Naive thymus-derived CD4-positive, alpha-beta T cell (primary cell): ENCODE measurements at regions not wholly inside any gene's neighbourhood (a gene's known extent, or its start where the extent isn't known, plus 50 kb on each side); places are given as distances from the start of the nearest gene placed in this dataset.

Experiments
- ATAC-seq: fragments of 150-1000 bp; cut with Tn5 transposase; 2 replicates; pipeline ENCODE4 v1.10.0; 2021; ENCODE audit warnings: mild to moderate bottlenecking, moderate library complexity
- CTCF ChIA-PET: fragments of 350-600 bp; sonication (Branson Sonifier 250); formaldehyde crosslinking; loops from one replicate; lab custom pipeline; 2021; ENCODE audit warnings: antibody characterized with exemption; lab: Charles Lee
- POLR2A ChIA-PET: fragments of 350-600 bp; sonication (Branson Sonifier 250); formaldehyde crosslinking; loops from one replicate; lab custom pipeline; 2021; ENCODE audit warnings: antibody characterized with exemption, inconsistent platforms; lab: Charles Lee
- DNase-seq, 9 donors: peaks; one replicate each; pipeline versions ENCODE4 v3.0.0 to v3.0.0-alpha.2; 2020 to 2022; ENCODE audit warnings: mixed read lengths in 1 of 9
- H3K27ac ChIP-seq: one replicate; pipeline ENCODE4 v1.7.0; 2013; ENCODE audit warnings: mild to moderate bottlenecking, low read depth, low read length, moderate library complexity
- H3K27me3 ChIP-seq, 2 donors: one replicate each; pipeline ENCODE4 v1.7.0; 2013; ENCODE audit warnings: low read length in 2 of 2, mild to moderate bottlenecking in 2 of 2, moderate library complexity in 2 of 2; ENCODE audit not compliant: control insufficient read depth in 2 of 2, insufficient read depth in 2 of 2
- H3K36me3 ChIP-seq, 3 experiments: 1 replicate in 2 of 3; 2 replicates in 1 of 3; pipeline ENCODE4 v1.7.0; 2013; ENCODE audit warnings: low read length in 3 of 3, mild to moderate bottlenecking in 3 of 3, moderate library complexity in 1 of 3; ENCODE audit not compliant: insufficient read depth in 3 of 3, control insufficient read depth in 2 of 3
- H3K4me1 ChIP-seq, 2 donors: one replicate each; pipeline ENCODE4 v1.7.0; 2013; ENCODE audit warnings: low read length in 2 of 2, mild to moderate bottlenecking in 2 of 2, moderate library complexity in 1 of 2; ENCODE audit not compliant: control insufficient read depth in 2 of 2, insufficient read depth in 2 of 2
- H3K4me3 ChIP-seq: 2 replicates; pipeline ENCODE4 v1.7.0; 2013; ENCODE audit warnings: mild to moderate bottlenecking, low read length
- H3K9me3 ChIP-seq, 3 experiments: 1 replicate in 2 of 3; 2 replicates in 1 of 3; pipeline ENCODE4 v1.7.0; 2013; ENCODE audit warnings: low read length in 3 of 3; ENCODE audit not compliant: control insufficient read depth in 2 of 3
- H3K27ac Mint-ChIP-seq, 9 donors: one replicate each; pipeline ENCODE4 v1.8.0; 2020 to 2022; ENCODE audit warnings: mixed read lengths in 9 of 9, mild to moderate bottlenecking in 8 of 9, moderate library complexity in 5 of 9, inconsistent platforms in 2 of 9
- H3K27me3 Mint-ChIP-seq, 5 donors: one replicate each; pipeline ENCODE4 v1.8.0; 2021 to 2022; ENCODE audit warnings: mixed read lengths in 5 of 5, mild to moderate bottlenecking in 1 of 5
- H3K36me3 Mint-ChIP-seq, 5 donors: one replicate each; pipeline ENCODE4 v1.8.0; 2020 to 2022; ENCODE audit warnings: mixed read lengths in 5 of 5, mild to moderate bottlenecking in 3 of 5, inconsistent platforms in 1 of 5
- H3K4me1 Mint-ChIP-seq, 7 donors: one replicate each; pipeline ENCODE4 v1.8.0; 2020 to 2022; ENCODE audit warnings: mixed read lengths in 7 of 7, mild to moderate bottlenecking in 3 of 7, inconsistent platforms in 1 of 7
- H3K4me3 Mint-ChIP-seq, 10 donors: one replicate each; pipeline ENCODE4 v1.8.0; 2020 to 2022; ENCODE audit warnings: mild to moderate bottlenecking in 10 of 10, mixed read lengths in 10 of 10, moderate library complexity in 6 of 10, inconsistent platforms in 2 of 10
- H3K9me3 Mint-ChIP-seq, 11 donors: one replicate each; pipeline ENCODE4 v1.8.0; 2020 to 2022; ENCODE audit warnings: mixed read lengths in 11 of 11, mild to moderate bottlenecking in 4 of 11, inconsistent platforms in 1 of 11, moderate library complexity in 1 of 11
- intact Hi-C, 2 donors: fragments of 100-400 bp; cut with micrococcal nuclease; formaldehyde crosslinking; loops; one replicate each; pipeline ENCODE4 v1.15.1; 2023

DNA sequence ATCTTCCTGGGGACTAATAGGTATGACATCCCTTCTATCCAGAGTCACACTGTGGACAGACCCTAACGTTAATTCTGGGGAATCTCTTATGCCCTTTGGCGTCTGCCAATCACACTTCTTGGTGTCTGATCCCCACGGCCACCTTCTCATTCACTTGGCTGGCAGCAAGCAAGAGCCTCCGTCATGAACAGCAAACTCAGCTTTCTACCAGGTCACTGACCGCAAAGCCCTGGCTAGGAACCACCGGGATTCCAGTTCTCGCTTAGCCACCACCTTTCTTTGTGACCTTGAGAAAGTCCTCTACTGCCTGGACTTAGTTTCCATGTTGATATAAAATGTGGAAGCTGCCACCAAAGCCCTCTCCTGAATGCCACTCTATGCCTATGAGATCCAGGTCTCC is 67.7 kb upstream of the FCN1 start:
- Mint-ChIP-seq H3K27ac (no peak overlapping the region), H3K4me1 (peaks cover 0 to 2% (median 0%) of the 10 kb centered on the region in 7 donors), H3K4me3 (no peak overlapping the region), H3K9me3 (peaks cover 4 to 16% (median 12%) of the 10 kb centered on the region in 11 donors), H3K27me3 (peaks cover 0 to 28% (median 6%) of the 10 kb centered on the region in 5 donors), H3K36me3 (peaks cover 0 to 4% (median 3%) of the 10 kb centered on the region in 5 donors)
- H3K27me3 ChIP-seq, result no peaks in the 10 kb centered on the region
- DNase-seq (no peak), ATAC-seq (no peak)
- no peak overlapping the region for H3K4me3 ChIP-seq
- intact Hi-C loops, result no loop called here
- ChIA-PET POLR2A (no interaction called here), CTCF (no interaction called here)
- H3K4me1 ChIP-seq, result no peaks in the 10 kb centered on the region
- no peaks in the 10 kb centered on the region for H3K9me3 ChIP-seq
- no peak overlapping the region for H3K27ac ChIP-seq
- no peaks in the 10 kb centered on the region for H3K36me3 ChIP-seq

DNA sequence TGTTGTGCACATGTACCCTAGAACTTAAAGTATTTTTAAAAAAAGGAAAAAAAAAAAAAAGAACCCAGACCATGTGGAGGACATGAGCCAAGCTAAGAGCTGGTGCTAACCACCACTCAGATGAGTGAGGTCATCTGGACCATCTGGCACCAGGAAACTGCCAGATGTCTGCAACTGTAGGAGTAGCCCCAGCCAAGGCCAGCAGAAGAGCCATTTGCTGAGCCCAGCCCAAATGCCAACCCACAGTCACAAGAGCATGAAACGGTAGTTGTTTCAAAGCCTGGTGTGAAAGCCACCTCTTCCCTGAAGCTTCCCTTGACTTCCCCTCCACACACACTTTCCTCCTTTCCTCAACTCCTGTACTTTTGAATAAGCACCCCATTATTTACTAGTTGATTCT is 69.2 kb upstream of the FCN1 start:
- H3K27ac Mint-ChIP-seq, result no peak overlapping the region
- ChIA-PET POLR2A (no interaction called here), CTCF (no interaction called here)
- intact Hi-C loops, result no loop called here
- Histone ChIP-seq H3K4me1 (no peaks in the 10 kb centered on the region), H3K9me3 (no peaks in the 10 kb centered on the region), H3K27me3 (no peaks in the 10 kb centered on the region), H3K4me3 (no peak overlapping the region), H3K27ac (no peak overlapping the region), H3K36me3 (no peaks in the 10 kb centered on the region)
- H3K4me3 Mint-ChIP-seq, result no peak overlapping the region
- DNase-seq, result no peak
- ATAC-seq, result no peak
- peaks cover 0 to 16% (median 11%) of the 10 kb centered on the region in 11 donors for H3K9me3 Mint-ChIP-seq
- no peaks in the 10 kb centered on the region for H3K4me1 Mint-ChIP-seq
- peaks cover 0 to 4% (median 0%) of the 10 kb centered on the region in 5 donors for H3K36me3 Mint-ChIP-seq
- peaks cover 0 to 15% (median 0%) of the 10 kb centered on the region in 5 donors for H3K27me3 Mint-ChIP-seq

DNA sequence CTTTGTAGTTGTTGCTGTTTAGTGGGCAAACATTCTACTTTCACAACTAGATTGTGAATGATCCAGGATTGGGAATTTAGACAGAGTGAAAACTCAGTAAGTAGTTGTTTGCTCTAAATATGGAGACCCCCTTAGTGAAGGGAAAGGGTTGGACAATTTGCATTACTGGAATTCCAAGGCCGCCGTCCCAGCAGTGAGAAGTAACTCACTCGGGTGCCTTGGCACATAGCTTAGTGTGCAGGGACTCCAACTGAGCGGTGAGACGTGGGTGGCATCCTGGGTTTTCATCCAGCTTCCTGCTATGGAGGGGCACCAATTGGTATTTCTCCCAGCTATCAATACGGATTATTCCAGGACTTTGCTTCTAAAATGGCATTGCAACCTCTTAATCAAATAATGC is 69.7 kb upstream of the FCN1 start:
- POLR2A ChIA-PET, result no interaction called here
- H3K27me3 Mint-ChIP-seq, result peaks cover 0 to 13% (median 0%) of the 10 kb centered on the region in 5 donors

DNA sequence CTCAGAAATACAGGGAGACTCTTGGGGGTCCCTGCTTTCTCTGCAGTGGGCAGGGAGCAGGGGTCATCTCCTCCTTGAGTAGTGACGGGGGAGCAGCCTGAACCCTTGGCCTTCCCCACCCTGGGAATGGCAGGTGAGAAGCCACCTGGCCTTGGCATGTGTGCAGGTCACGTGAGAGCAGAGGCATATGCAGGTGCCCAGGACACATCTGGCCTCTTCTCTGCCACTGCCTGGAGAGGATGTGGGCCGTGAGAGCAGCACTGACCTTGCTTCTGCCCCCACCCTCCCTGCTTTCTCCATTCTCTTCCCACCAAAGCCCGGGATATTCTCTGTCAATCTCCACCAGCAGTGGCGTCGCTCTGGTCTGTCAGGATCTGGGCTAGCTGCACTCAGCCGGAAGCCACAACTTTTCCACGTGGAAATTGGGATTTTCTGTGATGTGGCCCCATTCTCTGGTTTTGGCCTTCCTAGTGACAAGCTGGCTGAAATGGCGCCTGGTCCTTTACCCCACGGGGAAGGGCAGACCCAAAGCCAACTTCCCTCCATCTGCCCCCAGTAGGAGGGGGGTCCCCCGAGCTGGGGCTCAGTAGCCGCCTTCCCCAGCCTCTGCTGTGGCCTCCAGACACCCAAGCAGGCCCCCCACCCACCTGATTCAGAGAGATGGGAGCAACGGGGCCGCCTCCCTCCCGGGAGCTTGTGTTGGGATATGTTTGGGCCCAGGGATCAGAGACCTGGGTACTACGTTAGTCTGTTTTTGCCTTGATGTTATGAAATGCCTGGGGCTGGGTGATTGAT is 70.4 kb upstream of the FCN1 start:
- ATAC-seq (no peak), DNase-seq (no peak)
- intact Hi-C loops, result no loop called here
- peaks cover 0 to 13% (median 0%) of the 10 kb centered on the region in 5 donors for H3K27me3 Mint-ChIP-seq
- Histone ChIP-seq H3K36me3 (no peaks in the 10 kb centered on the region), H3K9me3 (no peaks in the 10 kb centered on the region), H3K4me3 (no peak overlapping the region), H3K4me1 (no peaks in the 10 kb centered on the region), H3K27me3 (no peaks in the 10 kb centered on the region), H3K27ac (no peak overlapping the region)
- peaks cover 0 to 16% (median 11%) of the 10 kb centered on the region in 11 donors for H3K9me3 Mint-ChIP-seq
- H3K4me1 Mint-ChIP-seq, result no peaks in the 10 kb centered on the region
- ChIA-PET POLR2A (no interaction called here), CTCF (no interaction called here)
- H3K4me3 Mint-ChIP-seq, result no peak overlapping the region
- no peak overlapping the region for H3K27ac Mint-ChIP-seq
- peaks cover 0 to 4% (median 0%) of the 10 kb centered on the region in 5 donors for H3K36me3 Mint-ChIP-seq

More for the DNA sequence above, 69.7 kb upstream of the FCN1 start:
- CTCF ChIA-PET, result no interaction called here
- Mint-ChIP-seq H3K36me3 (peaks cover 0 to 4% (median 0%) of the 10 kb centered on the region in 5 donors), H3K4me1 (no peaks in the 10 kb centered on the region), H3K27ac (no peak overlapping the region), H3K9me3 (peaks cover 0 to 16% (median 11%) of the 10 kb centered on the region in 11 donors), H3K4me3 (no peak overlapping the region)
- Histone ChIP-seq H3K36me3 (no peaks in the 10 kb centered on the region), H3K9me3 (no peaks in the 10 kb centered on the region), H3K27ac (no peak overlapping the region), H3K4me1 (no peaks in the 10 kb centered on the region), H3K27me3 (no peaks in the 10 kb centered on the region), H3K4me3 (no peak overlapping the region)
- no peak for DNase-seq
- intact Hi-C loops, result no loop called here
- no peak for ATAC-seq

DNA sequence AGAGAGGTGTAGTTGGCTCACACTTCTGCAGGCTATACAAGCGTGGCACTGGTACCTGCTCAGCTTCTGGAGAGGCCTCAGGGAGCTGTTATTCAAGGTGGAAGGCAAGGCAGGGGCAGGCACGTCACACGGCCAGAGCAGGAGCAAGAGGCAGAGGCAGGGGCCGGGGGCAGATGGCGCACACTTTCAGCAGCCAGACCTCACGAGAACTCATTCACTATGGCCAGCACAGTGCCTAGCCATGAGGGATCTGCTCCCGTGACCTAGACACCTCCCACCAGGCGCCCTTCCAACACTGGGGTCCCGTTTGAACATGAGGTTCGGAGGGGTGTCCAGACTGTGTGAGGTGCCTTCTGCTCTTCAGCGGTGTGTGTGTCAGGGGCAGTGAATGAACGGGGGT is 71.0 kb upstream of the FCN1 start:
- no peak overlapping the region for H3K4me3 ChIP-seq
- ATAC-seq (no peak), DNase-seq (no peak)
- H3K4me1 Mint-ChIP-seq, result no peaks in the 10 kb centered on the region
- no peaks in the 10 kb centered on the region for H3K4me1 ChIP-seq
- intact Hi-C loops, result no loop called here
- H3K27ac ChIP-seq, result no peak overlapping the region
- no peak overlapping the region for H3K4me3 Mint-ChIP-seq
- ChIA-PET POLR2A (no interaction called here), CTCF (no interaction called here)
- H3K9me3 ChIP-seq, result no peaks in the 10 kb centered on the region
- H3K27me3 Mint-ChIP-seq, result peaks cover 0 to 7% (median 0%) of the 10 kb centered on the region in 5 donors
- H3K9me3 Mint-ChIP-seq, result peaks cover 0 to 16% (median 11%) of the 10 kb centered on the region in 11 donors
- no peak overlapping the region for H3K27ac Mint-ChIP-seq
- no peaks in the 10 kb centered on the region for H3K36me3 ChIP-seq
- peaks cover 0 to 4% (median 0%) of the 10 kb centered on the region in 5 donors for H3K36me3 Mint-ChIP-seq
- H3K27me3 ChIP-seq, result no peaks in the 10 kb centered on the region

DNA sequence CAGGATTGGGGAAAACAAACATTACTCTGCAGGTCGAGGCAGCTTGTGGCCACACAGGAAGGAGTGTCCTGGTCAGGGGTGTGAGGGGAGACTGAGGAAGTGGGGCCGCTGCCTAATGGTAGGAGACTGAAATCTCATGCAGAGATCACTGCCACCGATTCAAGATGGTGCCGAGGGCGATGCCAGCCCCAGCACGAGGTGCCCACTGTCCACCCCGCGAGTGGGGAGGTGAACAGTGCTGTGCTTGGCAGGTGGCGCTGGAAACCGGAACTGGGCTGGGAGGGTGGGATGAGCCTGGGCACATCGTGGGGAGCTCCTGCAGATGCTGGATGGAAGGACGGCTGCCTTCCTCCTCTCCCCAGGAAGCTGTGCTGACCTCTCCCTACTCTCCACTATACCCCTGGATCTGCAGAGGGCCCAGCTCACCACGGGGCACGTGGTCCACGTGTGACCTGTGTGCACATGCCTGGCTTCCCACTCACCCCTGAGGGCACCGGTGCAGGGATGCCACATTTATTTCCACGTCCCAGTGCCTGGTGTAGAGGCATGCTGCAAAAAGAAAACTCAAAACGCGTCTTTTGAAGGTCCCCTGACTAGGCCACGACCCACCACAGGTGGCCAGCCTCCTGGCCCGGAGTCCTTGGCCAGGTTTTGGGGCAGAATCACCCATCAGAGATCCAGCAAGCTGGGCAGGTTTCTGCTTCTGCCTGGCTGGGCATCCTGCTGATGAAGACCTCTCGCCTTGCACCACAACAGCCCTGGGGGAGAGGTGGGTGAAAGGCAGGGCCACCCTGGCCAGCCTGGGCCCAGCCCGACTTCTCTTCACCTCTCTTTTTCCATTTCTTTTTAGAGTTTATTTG is 71.7 kb upstream of the FCN1 start:
- H3K4me1 Mint-ChIP-seq, result no peaks in the 10 kb centered on the region
- Histone ChIP-seq H3K27me3 (no peaks in the 10 kb centered on the region), H3K36me3 (no peaks in the 10 kb centered on the region), H3K4me1 (no peaks in the 10 kb centered on the region), H3K9me3 (no peaks in the 10 kb centered on the region), H3K27ac (no peak overlapping the region), H3K4me3 (no peak overlapping the region)
- ChIA-PET POLR2A (no interaction called here), CTCF (interaction anchor here (0.6 kb wide), 1 partner anchor 540 kb away, joined by 3 read pairs; no protein-coding TSS in a partner anchor)
- H3K4me3 Mint-ChIP-seq, result no peak overlapping the region
- H3K27ac Mint-ChIP-seq, result no peak overlapping the region
- intact Hi-C loops, result no loop called here
- H3K36me3 Mint-ChIP-seq, result peaks cover 0 to 4% (median 0%) of the 10 kb centered on the region in 5 donors
- DNase-seq (no peak), ATAC-seq (no peak)
- H3K27me3 Mint-ChIP-seq, result peaks cover 0 to 3% (median 0%) of the 10 kb centered on the region in 5 donors
- H3K9me3 Mint-ChIP-seq, result peaks cover 0 to 16% (median 9%) of the 10 kb centered on the region in 11 donors
